ENCODE measurements at regions not wholly inside any gene's neighbourhood (a gene's known extent, or its start where the extent isn't known, plus 50 kb on each side); places are given as distances from the start of the nearest gene placed in this dataset.

GRCh38 chr1:198888379-198888943 lies 249.6 kb downstream of the PTPRC start:
- no peak for TF ChIP-seq REST (IDR thresholded peaks at IDR 0.05; ENCODE audit: insufficient read depth in 1 of 2, low read depth in 2 of 2, low read length in 1 of 2)
- TF ChIP-seq POLR2AphosphoS5 (IDR thresholded peaks at IDR 0.05; ENCODE audit: low read depth, low read length) = no peak
- TF ChIP-seq TCF7L2 (IDR thresholded peaks at IDR 0.05; ENCODE audit: low read depth, low read length) = peak; percentile 34; the same call in 1 of the 2 replicates
- TF ChIP-seq, protein P1, sequence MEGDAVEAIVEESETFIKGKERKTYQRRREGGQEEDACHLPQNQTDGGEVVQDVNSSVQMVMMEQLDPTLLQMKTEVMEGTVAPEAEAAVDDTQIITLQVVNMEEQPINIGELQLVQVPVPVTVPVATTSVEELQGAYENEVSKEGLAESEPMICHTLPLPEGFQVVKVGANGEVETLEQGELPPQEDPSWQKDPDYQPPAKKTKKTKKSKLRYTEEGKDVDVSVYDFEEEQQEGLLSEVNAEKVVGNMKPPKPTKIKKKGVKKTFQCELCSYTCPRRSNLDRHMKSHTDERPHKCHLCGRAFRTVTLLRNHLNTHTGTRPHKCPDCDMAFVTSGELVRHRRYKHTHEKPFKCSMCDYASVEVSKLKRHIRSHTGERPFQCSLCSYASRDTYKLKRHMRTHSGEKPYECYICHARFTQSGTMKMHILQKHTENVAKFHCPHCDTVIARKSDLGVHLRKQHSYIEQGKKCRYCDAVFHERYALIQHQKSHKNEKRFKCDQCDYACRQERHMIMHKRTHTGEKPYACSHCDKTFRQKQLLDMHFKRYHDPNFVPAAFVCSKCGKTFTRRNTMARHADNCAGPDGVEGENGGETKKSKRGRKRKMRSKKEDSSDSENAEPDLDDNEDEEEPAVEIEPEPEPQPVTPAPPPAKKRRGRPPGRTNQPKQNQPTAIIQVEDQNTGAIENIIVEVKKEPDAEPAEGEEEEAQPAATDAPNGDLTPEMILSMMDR (IDR thresholded peaks at IDR 0.05) = no peak
- intact Hi-C loops (cut with micrococcal nuclease; ENCODE audit: unreplicated experiment) = no loop called here
- peak overlapping the region; percentile 77; the same call in 1 of the 2 replicates for H3K27ac ChIP-seq (ENCODE audit: low read length)
- no TSS peak for BruUV-seq (replicated peaks)
- H3K27me3 ChIP-seq (ENCODE audit: control insufficient read depth, insufficient read depth, low read length) = no peaks in the 10 kb centered on the region
- DNase-seq (ENCODE audit: low read depth, low spot score) = no peak
- ChIA-PET CTCF (no interaction called here), POLR2A (no interaction called here)
- in situ Hi-C loops (cut with HindIII; ENCODE audit: low pct_unique_long_range_greater_than_20kb, low sequenced_read_pairs) = no loop called here
- no peak overlapping the region for H3K4me3 ChIP-seq (ENCODE audit: low read depth in 2 of 2, low read length in 2 of 2)
- ATAC-seq = no peak
- peaks cover 45% of the 10 kb centered on the region for H3K4me1 ChIP-seq (ENCODE audit: control insufficient read depth, insufficient read depth, low read length)
- H3K36me3 ChIP-seq (ENCODE audit: control insufficient read depth, insufficient read depth, low read length) = no peaks in the 10 kb centered on the region; the same call in 1 of the 2 replicates
- no peaks in the 10 kb centered on the region for H3K9me3 ChIP-seq (ENCODE audit: control insufficient read depth, insufficient read depth, low read depth, low read length)

- H3K27me3 ChIP-seq (ENCODE audit: control insufficient read depth, insufficient read depth, low read length) = no peaks in the 10 kb centered on the region
- no peaks in the 10 kb centered on the region for H3K9me3 ChIP-seq (ENCODE audit: control insufficient read depth, insufficient read depth, low read depth, low read length)
- DNase-seq (ENCODE audit: low read depth, low spot score) (no peak), ATAC-seq (no peak)
- H3K36me3 ChIP-seq (ENCODE audit: control insufficient read depth, insufficient read depth, low read length) = no peaks in the 10 kb centered on the region; the same call in 1 of the 2 replicates
- peak overlapping the region; percentile 77; the same call in 1 of the 2 replicates for H3K27ac ChIP-seq (ENCODE audit: low read length)
- ChIA-PET CTCF (no interaction called here), POLR2A (no interaction called here)
- no TSS peak for BruUV-seq (replicated peaks)
- no peak overlapping the region for H3K4me3 ChIP-seq (ENCODE audit: low read depth in 2 of 2, low read length in 2 of 2)
- intact Hi-C loops (cut with micrococcal nuclease; ENCODE audit: unreplicated experiment) (no loop called here), in situ Hi-C loops (cut with HindIII; ENCODE audit: low pct_unique_long_range_greater_than_20kb, low sequenced_read_pairs) (no loop called here)
- H3K4me1 ChIP-seq (ENCODE audit: control insufficient read depth, insufficient read depth, low read length) = peaks cover 50% of the 10 kb centered on the region
- no peak for TF ChIP-seq REST (IDR thresholded peaks at IDR 0.05; ENCODE audit: insufficient read depth in 1 of 2, low read depth in 2 of 2, low read length in 1 of 2)
- TF ChIP-seq, protein P1 (IDR thresholded peaks at IDR 0.05) = no peak
- TF ChIP-seq POLR2AphosphoS5 (IDR thresholded peaks at IDR 0.05; ENCODE audit: low read depth, low read length) = no peak
- TF ChIP-seq SIN3A (IDR thresholded peaks at IDR 0.05; ENCODE audit: borderline replicate concordance, insufficient read depth, low read depth, low read length) = no peak
- TF ChIP-seq TCF7L2 (IDR thresholded peaks at IDR 0.05; ENCODE audit: low read depth, low read length) = no peak
Observed at GRCh38 chr1:198889101-198889500, 250.3 kb downstream of the PTPRC start.
